SJSA1 (cell line): ENCODE measurements at regions not wholly inside any gene's neighbourhood (a gene's known extent, or its start where the extent isn't known, plus 50 kb on each side); places are given as distances from the start of the nearest gene placed in this dataset.

Experiments
- DNase-seq, 2 experiments: peaks; one replicate each; pipeline ENCODE4 v3.0.0-alpha.2; 2015 to 2020; ENCODE audit warnings: low spot score in 2 of 2, low read depth in 1 of 2
- H3K27ac ChIP-seq: fragments of 250-450 bp; sonication (Bioruptor Pico); 2 replicates; pipeline ENCODE4 v1.5.1; 2020; ENCODE audit warnings: mild to moderate bottlenecking, moderate library complexity
- H3K27me3 ChIP-seq: fragments of 250-450 bp; sonication (Bioruptor Pico); replicated peaks from 2 replicates; pipeline ENCODE4 v1.5.1; 2020; ENCODE audit warnings: mild to moderate bottlenecking, moderate library complexity
- H3K36me3 ChIP-seq: fragments of 250-450 bp; sonication (Bioruptor Pico); 2 replicates; pipeline ENCODE4 v1.5.1; 2020; ENCODE audit warnings: mild to moderate bottlenecking
- H3K4me1 ChIP-seq: fragments of 250-450 bp; sonication (Bioruptor Pico); replicated peaks from 2 replicates; pipeline ENCODE4 v1.6.1; 2021; ENCODE audit warnings: mild to moderate bottlenecking
- H3K4me3 ChIP-seq: fragments of 250-450 bp; sonication (Bioruptor Pico); 2 replicates; pipeline ENCODE4 v1.5.1; 2020; ENCODE audit warnings: mild to moderate bottlenecking
- H3K9me3 ChIP-seq: fragments of 250-450 bp; sonication (Bioruptor Pico); replicated peaks from 2 replicates; pipeline ENCODE4 v1.5.1; 2020; ENCODE audit warnings: mild to moderate bottlenecking

DNA sequence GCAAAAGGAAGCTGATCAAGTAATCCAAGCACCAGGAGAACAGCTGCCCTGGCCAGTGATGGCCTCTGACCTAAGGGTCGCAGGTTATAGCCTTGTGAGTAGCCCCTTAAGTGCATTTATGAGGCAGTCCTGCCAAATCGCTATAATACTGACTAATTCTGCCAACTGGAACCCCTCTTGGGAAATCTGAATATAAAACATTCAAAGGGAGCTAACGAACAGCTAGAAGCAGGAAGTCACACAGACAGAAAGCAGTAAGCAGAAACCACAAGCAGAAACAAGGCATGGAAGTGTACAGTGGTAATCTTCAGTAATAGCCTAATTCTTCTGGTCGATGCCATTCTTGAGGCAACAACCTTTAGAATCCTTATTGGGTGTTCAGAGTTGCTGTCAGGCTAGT lies 521.3 kb downstream of the METTL4 start:
- H3K27me3 ChIP-seq: no peaks in the 10 kb centered on the region
- H3K9me3 ChIP-seq: no peaks in the 10 kb centered on the region; the same call in 1 of the 2 replicates
- H3K4me1 ChIP-seq: peaks cover 43% of the 10 kb centered on the region
- no peaks in the 10 kb centered on the region for H3K36me3 ChIP-seq
- DNase-seq: peak in 1 of 2 experiments; percentile 33
- no peak overlapping the region for H3K27ac ChIP-seq
- no peak overlapping the region for H3K4me3 ChIP-seq

DNA sequence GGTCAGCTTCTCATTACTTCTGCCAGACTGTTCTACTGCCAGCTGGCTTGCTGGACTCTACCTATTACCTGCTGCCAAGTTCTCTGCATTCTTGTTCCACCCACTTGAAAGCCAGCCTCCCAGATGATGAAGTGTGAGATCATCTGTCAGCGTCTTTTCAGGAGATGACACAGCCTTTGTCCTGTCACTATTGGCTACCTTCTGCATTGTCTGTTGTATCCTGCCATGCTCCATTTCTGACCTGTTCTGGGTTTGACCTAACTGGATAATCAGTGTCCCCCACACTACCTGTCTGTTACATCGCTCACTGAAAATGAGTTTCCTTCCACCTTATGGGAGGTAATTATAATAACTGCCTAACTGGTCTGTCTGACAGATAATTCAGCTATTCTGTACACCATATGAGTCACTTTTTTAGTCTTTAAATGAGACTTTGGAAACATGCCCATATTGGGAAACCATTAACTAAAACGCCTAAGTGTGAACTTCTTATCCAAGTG lies 520.6 kb downstream of the METTL4 start:
- Histone ChIP-seq H3K36me3 (no peaks in the 10 kb centered on the region), H3K27me3 (no peaks in the 10 kb centered on the region), H3K9me3 (no peaks in the 10 kb centered on the region; the same call in 1 of the 2 replicates), H3K4me1 (peaks cover 43% of the 10 kb centered on the region), H3K4me3 (no peak overlapping the region), H3K27ac (no peak overlapping the region)
- no peak for DNase-seq

DNA sequence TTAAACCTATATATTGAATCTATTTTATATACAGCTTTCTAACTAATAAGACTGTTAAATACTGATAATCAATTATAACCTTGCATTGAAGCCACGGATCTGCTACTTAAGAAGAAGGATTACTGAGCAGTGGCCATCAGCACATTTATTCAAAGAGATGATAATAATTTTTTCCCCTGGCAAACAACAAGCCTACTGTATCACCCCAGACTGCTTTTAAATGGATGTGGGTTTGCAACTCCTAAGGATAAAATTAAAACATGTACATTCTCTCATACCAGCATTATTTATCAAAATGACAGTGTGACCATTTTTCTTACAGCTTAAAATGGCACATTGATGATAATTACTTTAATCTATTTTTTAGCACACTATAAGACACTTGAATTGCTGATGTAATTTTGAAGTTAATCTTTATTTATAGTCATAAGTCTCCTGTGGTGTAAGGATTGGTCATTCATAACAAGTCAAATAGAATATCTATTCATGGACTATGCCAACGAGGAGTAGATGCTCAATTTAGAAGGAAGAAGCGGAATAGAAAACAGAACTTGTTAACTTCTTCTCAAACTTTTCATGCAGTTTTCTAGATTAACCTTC lies 517.7 kb downstream of the METTL4 start:
- no peaks in the 10 kb centered on the region for H3K27me3 ChIP-seq
- H3K36me3 ChIP-seq: no peaks in the 10 kb centered on the region
- no peaks in the 10 kb centered on the region for H3K9me3 ChIP-seq
- no peak overlapping the region for H3K27ac ChIP-seq
- H3K4me1 ChIP-seq: peaks cover 20% of the 10 kb centered on the region
- no peak for DNase-seq
- H3K4me3 ChIP-seq: no peak overlapping the region

DNA sequence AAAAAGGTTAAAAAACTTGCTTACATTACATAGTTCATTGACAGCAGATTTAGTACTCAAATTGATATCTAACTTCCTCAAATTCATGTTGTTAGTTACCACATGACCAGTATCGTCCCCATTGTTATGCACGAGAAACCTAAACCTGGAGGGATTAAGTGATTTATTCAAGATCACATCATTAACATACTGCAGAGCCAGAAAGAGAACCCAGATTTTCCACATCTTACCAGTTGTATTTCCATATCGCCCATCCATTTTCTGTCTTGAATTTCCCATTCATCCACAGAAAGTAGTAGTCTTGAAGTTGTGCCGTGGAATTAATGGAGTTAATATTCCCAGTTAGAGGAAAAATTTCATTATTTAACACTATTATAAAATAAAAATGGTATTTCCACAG lies 512.0 kb downstream of the METTL4 start:
- Histone ChIP-seq H3K4me3 (no peak overlapping the region), H3K27me3 (no peaks in the 10 kb centered on the region), H3K4me1 (no peaks in the 10 kb centered on the region), H3K36me3 (no peaks in the 10 kb centered on the region), H3K27ac (no peak overlapping the region), H3K9me3 (no peaks in the 10 kb centered on the region)
- DNase-seq: no peak

DNA sequence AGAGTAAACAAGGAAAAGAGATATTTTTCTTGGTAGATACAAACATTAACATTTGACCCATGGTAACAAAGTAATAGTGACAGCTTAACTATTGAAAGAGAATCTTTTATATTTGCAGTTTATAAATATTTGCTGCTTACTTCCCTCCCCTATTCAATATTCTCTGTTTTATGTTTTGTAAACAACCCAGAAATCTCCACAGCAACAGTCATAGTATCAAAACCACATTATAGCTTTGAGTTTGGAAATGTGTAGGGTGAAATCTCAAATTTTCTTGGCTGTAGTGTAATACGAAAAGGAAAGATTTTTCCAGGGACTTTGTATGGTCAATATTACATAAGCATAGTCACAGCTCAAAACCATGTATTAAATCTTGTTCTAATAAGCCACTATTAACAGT lies 511.2 kb downstream of the METTL4 start:
- Histone ChIP-seq H3K4me1 (no peaks in the 10 kb centered on the region), H3K27me3 (no peaks in the 10 kb centered on the region), H3K27ac (no peak overlapping the region), H3K9me3 (no peaks in the 10 kb centered on the region), H3K36me3 (no peaks in the 10 kb centered on the region), H3K4me3 (no peak overlapping the region)
- no peak for DNase-seq

DNA sequence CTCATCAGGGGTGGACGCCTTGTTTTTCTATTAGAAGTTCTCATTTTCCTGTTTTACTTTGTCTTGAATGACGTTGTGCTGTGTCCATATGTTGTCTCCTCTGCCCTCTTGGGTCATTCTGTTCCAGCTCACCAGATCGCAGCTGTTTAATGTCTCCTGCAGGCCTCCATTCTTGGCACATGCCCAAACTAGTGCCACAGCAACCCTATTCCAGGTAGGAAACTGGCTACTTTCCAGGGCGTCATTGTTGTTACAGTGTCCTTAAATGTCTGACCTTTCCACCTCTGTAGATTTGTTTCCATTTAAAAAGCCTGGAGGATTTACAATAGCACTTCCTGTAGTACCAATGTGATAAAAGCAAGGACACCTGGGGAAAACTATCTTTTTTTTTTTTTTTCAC lies 500.7 kb downstream of the METTL4 start:
- Histone ChIP-seq H3K4me3 (no peak overlapping the region), H3K27ac (no peak overlapping the region), H3K4me1 (no peaks in the 10 kb centered on the region), H3K27me3 (no peaks in the 10 kb centered on the region), H3K9me3 (no peaks in the 10 kb centered on the region), H3K36me3 (no peaks in the 10 kb centered on the region)
- no peak for DNase-seq

DNA sequence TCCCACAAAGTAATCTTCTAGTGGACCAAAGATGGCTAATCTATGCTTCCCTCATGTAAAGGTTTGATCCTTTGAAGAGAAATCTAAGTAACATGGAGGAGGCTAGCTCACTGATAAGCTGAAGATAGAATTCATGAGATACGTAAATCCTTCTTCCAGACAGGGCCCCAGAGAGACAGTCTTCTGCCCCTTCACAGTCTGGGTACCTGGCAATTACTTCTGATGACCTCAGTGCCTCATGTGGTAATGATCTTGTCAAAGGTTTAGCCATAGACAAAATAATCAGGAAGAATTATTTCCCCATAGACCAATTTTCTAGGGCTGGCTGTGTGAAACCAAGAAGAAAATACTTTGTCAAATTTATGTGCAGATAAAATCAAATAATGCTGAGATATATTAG lies 495.8 kb downstream of the METTL4 start:
- H3K27me3 ChIP-seq: no peaks in the 10 kb centered on the region
- H3K36me3 ChIP-seq: no peaks in the 10 kb centered on the region
- H3K4me1 ChIP-seq: no peaks in the 10 kb centered on the region
- H3K4me3 ChIP-seq: no peak overlapping the region
- no peaks in the 10 kb centered on the region for H3K9me3 ChIP-seq
- no peak overlapping the region for H3K27ac ChIP-seq
- no peak for DNase-seq

DNA sequence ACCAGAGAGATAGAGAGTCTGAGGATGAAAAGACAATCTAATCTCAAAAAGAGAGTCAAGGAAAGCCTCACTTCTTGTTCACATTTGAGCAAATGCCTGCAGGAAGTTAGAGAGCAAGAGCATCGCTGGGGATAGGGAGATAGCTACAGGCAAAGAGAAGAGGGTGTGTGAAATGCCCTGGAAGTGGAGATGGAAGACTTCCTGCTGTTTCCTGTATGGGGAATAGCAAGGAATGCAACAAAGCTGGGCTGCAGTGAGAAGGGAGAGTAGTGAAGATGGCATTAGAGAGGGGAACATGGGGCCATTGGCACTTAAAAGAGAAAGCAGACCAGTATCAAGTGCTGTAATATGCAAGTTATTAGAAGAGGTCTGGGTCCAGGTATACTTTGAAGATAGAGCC lies 488.6 kb downstream of the METTL4 start:
- H3K9me3 ChIP-seq: no peaks in the 10 kb centered on the region
- no peaks in the 10 kb centered on the region for H3K36me3 ChIP-seq
- no peak overlapping the region for H3K4me3 ChIP-seq
- no peaks in the 10 kb centered on the region for H3K4me1 ChIP-seq
- DNase-seq: no peak
- H3K27ac ChIP-seq: no peak overlapping the region
- 0 out of 2 replicates have a peak, but pooled peaks cover 3% of the 10 kb centered on the region for H3K27me3 ChIP-seq

DNA sequence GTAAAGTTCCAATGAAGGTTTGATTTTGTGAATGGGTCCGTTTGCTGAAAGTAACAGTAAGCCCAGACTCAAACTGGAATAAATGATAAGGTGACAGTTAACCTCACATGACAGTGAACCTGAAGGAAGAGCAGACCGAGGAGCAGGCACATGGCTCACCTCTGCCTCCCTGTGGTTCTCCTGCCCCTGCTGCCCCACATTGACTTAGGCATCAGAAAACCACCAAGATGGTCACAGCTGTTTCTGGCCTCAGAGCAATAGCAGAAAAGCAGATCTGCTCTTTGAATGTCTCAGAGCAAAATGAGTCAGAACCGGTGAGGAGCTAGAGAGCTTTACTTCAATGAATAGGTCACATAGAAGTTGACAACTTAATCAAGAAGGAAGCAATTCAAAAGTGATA lies 487.6 kb downstream of the METTL4 start:
- Histone ChIP-seq H3K36me3 (no peaks in the 10 kb centered on the region), H3K27me3 (0 out of 2 replicates have a peak, but pooled peaks cover 3% of the 10 kb centered on the region), H3K4me3 (no peak overlapping the region), H3K9me3 (no peaks in the 10 kb centered on the region), H3K4me1 (no peaks in the 10 kb centered on the region), H3K27ac (no peak overlapping the region)
- peak in 1 of 2 experiments; percentile 4 for DNase-seq

DNA sequence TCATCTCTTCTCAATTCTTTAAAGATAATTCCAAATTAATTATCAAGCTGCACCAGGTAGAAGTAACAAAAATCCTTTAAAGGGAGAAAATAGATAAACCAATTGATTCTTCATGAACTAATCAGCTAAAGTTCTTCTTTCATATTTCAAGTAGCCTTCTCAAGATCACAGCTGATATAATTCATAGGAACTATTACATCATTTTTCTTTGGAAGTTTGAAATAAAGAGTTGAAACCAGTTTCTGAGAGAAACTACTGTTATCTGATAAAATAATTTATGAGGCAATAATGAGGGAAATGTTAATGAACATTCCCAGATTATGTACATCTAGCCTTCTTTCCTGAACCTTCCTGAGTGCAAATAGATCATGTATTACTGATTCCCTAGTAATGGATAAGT lies 484.9 kb downstream of the METTL4 start:
- H3K27me3 ChIP-seq: 0 out of 2 replicates have a peak, but pooled peaks cover 3% of the 10 kb centered on the region
- no peak overlapping the region for H3K4me3 ChIP-seq
- no peak overlapping the region for H3K27ac ChIP-seq
- no peaks in the 10 kb centered on the region for H3K4me1 ChIP-seq
- no peak for DNase-seq
- no peaks in the 10 kb centered on the region for H3K36me3 ChIP-seq
- H3K9me3 ChIP-seq: no peaks in the 10 kb centered on the region

DNA sequence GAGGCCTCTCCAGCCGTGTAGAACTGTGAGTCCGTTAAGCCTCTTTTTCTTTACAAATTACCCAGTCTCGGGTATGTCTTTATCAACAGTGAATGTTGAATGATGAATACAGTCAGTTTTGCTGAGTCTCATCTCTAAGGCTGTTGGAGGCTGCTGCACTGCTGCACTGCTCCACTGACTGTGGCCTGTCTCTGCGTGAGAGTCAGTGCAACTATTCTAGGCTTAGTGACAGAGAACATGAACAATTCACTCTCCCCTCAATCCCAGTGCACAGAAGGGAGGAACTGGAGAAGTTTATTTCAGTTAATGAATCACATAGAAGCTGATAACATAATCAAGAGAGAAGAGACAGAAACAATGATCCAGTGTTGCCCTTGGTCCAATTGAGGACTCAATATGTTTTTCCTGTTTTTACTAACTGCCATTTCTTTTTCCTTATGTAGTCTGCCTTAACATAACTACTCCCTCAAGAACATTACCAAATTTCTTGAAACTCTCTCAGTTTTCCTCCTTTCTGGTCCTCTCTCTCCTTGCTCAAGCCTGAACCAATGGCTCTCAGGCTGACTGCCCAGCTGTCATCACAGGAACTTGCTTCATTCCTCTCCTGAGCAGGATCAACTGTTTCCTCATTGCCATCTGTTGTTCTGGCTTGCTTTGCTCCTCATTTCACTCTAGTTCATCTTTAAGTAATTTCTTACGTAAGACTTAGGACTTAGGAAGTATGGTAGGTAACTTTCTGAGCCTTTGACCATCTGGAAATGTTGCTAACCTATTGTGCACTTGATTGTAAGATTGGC lies 483.2 kb downstream of the METTL4 start:
- Histone ChIP-seq H3K27me3 (0 out of 2 replicates have a peak, but pooled peaks cover 3% of the 10 kb centered on the region), H3K4me1 (no peaks in the 10 kb centered on the region), H3K4me3 (no peak overlapping the region), H3K27ac (no peak overlapping the region), H3K9me3 (no peaks in the 10 kb centered on the region), H3K36me3 (no peaks in the 10 kb centered on the region)
- no peak for DNase-seq

DNA sequence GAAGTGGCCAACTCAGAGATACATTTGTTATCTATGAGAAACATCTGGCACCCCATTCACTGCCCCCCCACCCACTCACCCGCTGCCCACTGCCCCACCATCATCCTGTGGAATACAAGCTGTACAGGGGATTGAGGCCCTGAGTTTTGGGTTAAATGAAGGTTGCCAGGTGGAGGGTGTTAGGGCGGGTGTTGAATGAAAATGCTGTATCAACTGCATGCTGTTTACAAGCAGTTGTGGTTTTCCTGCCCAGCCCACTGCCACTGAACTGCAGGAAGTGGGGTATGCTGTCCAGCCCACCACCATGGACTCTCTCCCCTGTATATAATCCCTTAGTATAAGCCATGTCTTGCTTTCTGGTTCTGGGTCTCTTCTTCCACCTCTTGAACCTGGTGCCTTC lies 481.9 kb downstream of the METTL4 start:
- Histone ChIP-seq H3K4me1 (no peaks in the 10 kb centered on the region), H3K4me3 (no peak overlapping the region), H3K36me3 (no peaks in the 10 kb centered on the region), H3K27me3 (0 out of 2 replicates have a peak, but pooled peaks cover 3% of the 10 kb centered on the region), H3K27ac (no peak overlapping the region), H3K9me3 (no peaks in the 10 kb centered on the region)
- no peak for DNase-seq

DNA sequence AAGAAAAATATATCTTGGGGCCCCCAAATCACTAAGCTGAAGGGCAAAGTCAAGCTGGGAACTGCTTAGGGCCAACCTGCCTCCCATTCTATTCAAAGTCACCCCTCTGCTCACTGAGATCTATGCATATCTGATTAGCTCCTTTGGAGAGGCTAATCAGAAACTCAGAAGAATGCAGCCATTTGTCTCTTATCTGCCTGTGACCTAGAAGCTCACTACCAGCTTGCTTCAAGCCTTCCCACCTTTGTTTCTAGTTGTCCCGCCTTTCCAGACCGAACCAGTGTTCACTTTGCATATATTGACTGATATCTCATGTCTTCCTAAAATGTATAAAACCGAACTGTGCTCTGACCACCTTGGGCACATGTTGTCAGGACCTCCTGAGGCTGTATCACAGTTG lies 479.4 kb downstream of the METTL4 start:
- Histone ChIP-seq H3K9me3 (no peaks in the 10 kb centered on the region), H3K27me3 (no peaks in the 10 kb centered on the region), H3K4me3 (no peak overlapping the region), H3K27ac (no peak overlapping the region), H3K36me3 (no peaks in the 10 kb centered on the region), H3K4me1 (peaks cover 7% of the 10 kb centered on the region)
- DNase-seq: no peak

DNA sequence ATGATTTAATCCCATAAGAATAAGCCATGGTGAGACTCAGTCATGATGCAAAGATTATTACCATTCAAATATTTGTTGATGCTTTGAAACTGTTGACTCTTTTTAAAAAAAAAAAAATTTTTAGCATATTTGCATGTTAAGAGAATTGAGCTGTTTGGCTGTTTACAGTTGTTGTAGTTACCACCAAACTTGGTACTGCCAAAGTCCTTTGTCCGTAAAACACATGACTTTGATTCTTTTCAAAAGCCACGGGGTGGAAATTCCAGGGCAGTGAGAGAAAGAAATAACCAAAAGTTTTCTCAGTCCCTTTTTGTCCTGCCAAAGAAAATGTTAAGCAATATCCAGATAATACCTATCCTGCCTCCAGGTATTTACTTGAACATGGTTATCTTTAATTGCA lies 474.8 kb downstream of the METTL4 start:
- H3K4me3 ChIP-seq: no peak overlapping the region
- H3K27me3 ChIP-seq: no peaks in the 10 kb centered on the region
- peak overlapping the region; percentile 53 for H3K27ac ChIP-seq
- peaks cover 8% of the 10 kb centered on the region for H3K4me1 ChIP-seq
- H3K9me3 ChIP-seq: no peaks in the 10 kb centered on the region
- DNase-seq: peak in 1 of 2 experiments; percentile 13
- H3K36me3 ChIP-seq: no peaks in the 10 kb centered on the region
